ENCODE measurements at regions not wholly inside any gene's neighbourhood (a gene's known extent, or its start where the extent isn't known, plus 50 kb on each side); places are given as distances from the start of the nearest gene placed in this dataset.

DNA sequence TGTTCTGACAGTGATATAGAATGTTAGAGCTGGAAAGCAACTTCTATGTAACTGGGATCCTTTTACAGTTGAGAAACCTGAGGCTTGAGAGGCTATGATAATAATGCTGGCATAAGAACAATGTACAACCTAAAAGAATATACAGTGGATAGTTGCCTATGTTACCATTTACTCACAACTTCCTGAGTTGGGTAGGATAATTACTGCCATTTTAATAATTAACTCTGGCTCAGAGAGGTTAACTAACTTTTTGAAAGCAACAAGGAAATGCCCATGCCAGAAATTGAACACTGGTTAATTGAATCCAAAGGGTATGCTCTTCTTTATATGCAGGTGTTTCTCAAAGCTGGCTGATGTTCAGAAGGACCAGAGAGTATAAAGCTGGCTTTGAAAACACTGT lies 530.7 kb upstream of the MAP3K7 start:
- TF ChIP-seq, protein P1, sequence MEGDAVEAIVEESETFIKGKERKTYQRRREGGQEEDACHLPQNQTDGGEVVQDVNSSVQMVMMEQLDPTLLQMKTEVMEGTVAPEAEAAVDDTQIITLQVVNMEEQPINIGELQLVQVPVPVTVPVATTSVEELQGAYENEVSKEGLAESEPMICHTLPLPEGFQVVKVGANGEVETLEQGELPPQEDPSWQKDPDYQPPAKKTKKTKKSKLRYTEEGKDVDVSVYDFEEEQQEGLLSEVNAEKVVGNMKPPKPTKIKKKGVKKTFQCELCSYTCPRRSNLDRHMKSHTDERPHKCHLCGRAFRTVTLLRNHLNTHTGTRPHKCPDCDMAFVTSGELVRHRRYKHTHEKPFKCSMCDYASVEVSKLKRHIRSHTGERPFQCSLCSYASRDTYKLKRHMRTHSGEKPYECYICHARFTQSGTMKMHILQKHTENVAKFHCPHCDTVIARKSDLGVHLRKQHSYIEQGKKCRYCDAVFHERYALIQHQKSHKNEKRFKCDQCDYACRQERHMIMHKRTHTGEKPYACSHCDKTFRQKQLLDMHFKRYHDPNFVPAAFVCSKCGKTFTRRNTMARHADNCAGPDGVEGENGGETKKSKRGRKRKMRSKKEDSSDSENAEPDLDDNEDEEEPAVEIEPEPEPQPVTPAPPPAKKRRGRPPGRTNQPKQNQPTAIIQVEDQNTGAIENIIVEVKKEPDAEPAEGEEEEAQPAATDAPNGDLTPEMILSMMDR (conservative IDR thresholded peaks at IDR 0.05; ENCODE audit: low read depth, low read length) = no peak
- TF ChIP-seq EZH2 (IDR thresholded peaks at IDR 0.05; ENCODE audit: borderline replicate concordance, low read depth, low read length, poor library complexity, severe bottlenecking) = no peak

Measured in A673 (cell line).